ENCODE measurements at regions not wholly inside any gene's neighbourhood (a gene's known extent, or its start where the extent isn't known, plus 50 kb on each side); places are given as distances from the start of the nearest gene placed in this dataset.

- ChIA-PET CTCF (no interaction called here), POLR2A (no interaction called here)
- DNase-seq (ENCODE audit: extremely low spot score), result no peak
- no peak for TF ChIP-seq L3MBTL2 (conservative IDR thresholded peaks at IDR 0.05)
- TF ChIP-seq PKNOX1 (IDR thresholded peaks at IDR 0.05), result no peak
- no peak for TF ChIP-seq ARNT (IDR thresholded peaks at IDR 0.05)
- TF ChIP-seq ZNF384 (IDR thresholded peaks at IDR 0.05), result no peak
- TF ChIP-seq BHLHE40 (IDR thresholded peaks at IDR 0.05; ENCODE audit: borderline replicate concordance), result no peak
- TF ChIP-seq HDGF (IDR thresholded peaks at IDR 0.05; ENCODE audit: borderline replicate concordance), result no peak
- no peak for TF ChIP-seq FOXM1 (IDR thresholded peaks at IDR 0.05; ENCODE audit: borderline replicate concordance)
- TF ChIP-seq FOXK2 (IDR thresholded peaks at IDR 0.05), result no peak
- TF ChIP-seq ELF4 (IDR thresholded peaks at IDR 0.05), result no peak
- no peak for TF ChIP-seq NFRKB (IDR thresholded peaks at IDR 0.05)
- no peak for TF ChIP-seq TARDBP (IDR thresholded peaks at IDR 0.05)
- no peak for TF ChIP-seq LEF1 (IDR thresholded peaks at IDR 0.05; ENCODE audit: borderline replicate concordance)
- TF ChIP-seq SP1 (IDR thresholded peaks at IDR 0.05), result no peak
- no peak for TF ChIP-seq SUZ12 (IDR thresholded peaks at IDR 0.05)
- TF ChIP-seq CTBP1 (IDR thresholded peaks at IDR 0.05; ENCODE audit: borderline replicate concordance), result no peak
- TF ChIP-seq FOXA1 (IDR thresholded peaks at IDR 0.05), result no peak
Measured at GRCh38 chr2:19762959-19763605, 138.7 kb downstream of the TTC32 start.

- ChIA-PET CTCF (no interaction called here), POLR2A (no interaction called here)
- no peak for DNase-seq (ENCODE audit: extremely low spot score)
- TF ChIP-seq FOXM1 (IDR thresholded peaks at IDR 0.05; ENCODE audit: borderline replicate concordance), result no peak
- TF ChIP-seq L3MBTL2 (conservative IDR thresholded peaks at IDR 0.05), result no peak
- no peak for TF ChIP-seq BHLHE40 (IDR thresholded peaks at IDR 0.05; ENCODE audit: borderline replicate concordance)
- TF ChIP-seq LEF1 (IDR thresholded peaks at IDR 0.05; ENCODE audit: borderline replicate concordance), result no peak
- no peak for TF ChIP-seq NFRKB (IDR thresholded peaks at IDR 0.05)
Measured at GRCh38 chr2:19762142-19762541, 139.6 kb downstream of the TTC32 start.

GRCh38 chr2:19759880-19760279 lies 141.9 kb downstream of the TTC32 start:
- ChIA-PET CTCF (interaction anchor here (1.0 kb wide), 1 partner anchor 22 kb away, joined by 3 read pairs; no protein-coding TSS in a partner anchor), POLR2A (no interaction called here)
- TF ChIP-seq NFRKB (IDR thresholded peaks at IDR 0.05), result no peak
- TF ChIP-seq ARNT (IDR thresholded peaks at IDR 0.05), result no peak
- no peak for TF ChIP-seq HDGF (IDR thresholded peaks at IDR 0.05; ENCODE audit: borderline replicate concordance)
- no peak for TF ChIP-seq FOXA1 (IDR thresholded peaks at IDR 0.05)
- no peak for TF ChIP-seq LEF1 (IDR thresholded peaks at IDR 0.05; ENCODE audit: borderline replicate concordance)
- no peak for TF ChIP-seq SP1 (IDR thresholded peaks at IDR 0.05)
- no peak for TF ChIP-seq CTBP1 (IDR thresholded peaks at IDR 0.05; ENCODE audit: borderline replicate concordance)
- TF ChIP-seq ELF4 (IDR thresholded peaks at IDR 0.05), result no peak
- no peak for TF ChIP-seq FOXM1 (IDR thresholded peaks at IDR 0.05; ENCODE audit: borderline replicate concordance)
- DNase-seq (ENCODE audit: extremely low spot score), result no peak

GRCh38 chr2:19758658-19759057 lies 143.1 kb downstream of the TTC32 start:
- ChIA-PET CTCF (no interaction called here), POLR2A (no interaction called here)
- no peak for TF ChIP-seq SP1 (IDR thresholded peaks at IDR 0.05)
- no peak for TF ChIP-seq ZNF384 (IDR thresholded peaks at IDR 0.05)
- no peak for TF ChIP-seq LEF1 (IDR thresholded peaks at IDR 0.05; ENCODE audit: borderline replicate concordance)
- no peak for TF ChIP-seq FOXM1 (IDR thresholded peaks at IDR 0.05; ENCODE audit: borderline replicate concordance)
- TF ChIP-seq ELF4 (IDR thresholded peaks at IDR 0.05), result no peak
- no peak for TF ChIP-seq PKNOX1 (IDR thresholded peaks at IDR 0.05)
- TF ChIP-seq L3MBTL2 (conservative IDR thresholded peaks at IDR 0.05), result no peak
- no peak for TF ChIP-seq SUZ12 (IDR thresholded peaks at IDR 0.05)
- TF ChIP-seq BHLHE40 (IDR thresholded peaks at IDR 0.05; ENCODE audit: borderline replicate concordance), result no peak
- no peak for TF ChIP-seq FOXA1 (IDR thresholded peaks at IDR 0.05)
- no peak for TF ChIP-seq ARNT (IDR thresholded peaks at IDR 0.05)
- no peak for TF ChIP-seq TARDBP (IDR thresholded peaks at IDR 0.05)
- no peak for DNase-seq (ENCODE audit: extremely low spot score)

GRCh38 chr2:19757586-19757985 lies 144.2 kb downstream of the TTC32 start:
- TF ChIP-seq SP1 (IDR thresholded peaks at IDR 0.05) (no peak), ELF4 (IDR thresholded peaks at IDR 0.05) (no peak), FOXK2 (IDR thresholded peaks at IDR 0.05) (no peak), TARDBP (IDR thresholded peaks at IDR 0.05) (no peak), PKNOX1 (IDR thresholded peaks at IDR 0.05) (no peak), NFRKB (IDR thresholded peaks at IDR 0.05) (no peak), LEF1 (IDR thresholded peaks at IDR 0.05; ENCODE audit: borderline replicate concordance) (no peak), HDGF (IDR thresholded peaks at IDR 0.05; ENCODE audit: borderline replicate concordance) (no peak), FOXA1 (IDR thresholded peaks at IDR 0.05) (no peak), CTBP1 (IDR thresholded peaks at IDR 0.05; ENCODE audit: borderline replicate concordance) (no peak), SUZ12 (IDR thresholded peaks at IDR 0.05) (no peak)
- ChIA-PET POLR2A (no interaction called here), CTCF (interaction anchor here (1.5 kb wide), 1 partner anchor 11 kb away, joined by 4 read pairs; no protein-coding TSS in a partner anchor)
- DNase-seq (ENCODE audit: extremely low spot score), result no peak

- no peak for TF ChIP-seq PKNOX1 (IDR thresholded peaks at IDR 0.05)
- TF ChIP-seq L3MBTL2 (conservative IDR thresholded peaks at IDR 0.05), result no peak
- no peak for TF ChIP-seq SUZ12 (IDR thresholded peaks at IDR 0.05)
- no peak for TF ChIP-seq LEF1 (IDR thresholded peaks at IDR 0.05; ENCODE audit: borderline replicate concordance)
- TF ChIP-seq ELF4 (IDR thresholded peaks at IDR 0.05), result no peak
- TF ChIP-seq BHLHE40 (IDR thresholded peaks at IDR 0.05; ENCODE audit: borderline replicate concordance), result no peak
- TF ChIP-seq SP1 (IDR thresholded peaks at IDR 0.05), result no peak
- TF ChIP-seq CTBP1 (IDR thresholded peaks at IDR 0.05; ENCODE audit: borderline replicate concordance), result no peak
- TF ChIP-seq NFRKB (IDR thresholded peaks at IDR 0.05), result no peak
- TF ChIP-seq ARNT (IDR thresholded peaks at IDR 0.05), result no peak
- TF ChIP-seq FOXM1 (IDR thresholded peaks at IDR 0.05; ENCODE audit: borderline replicate concordance), result no peak
- no peak for TF ChIP-seq HDGF (IDR thresholded peaks at IDR 0.05; ENCODE audit: borderline replicate concordance)
- no peak for TF ChIP-seq FOXK2 (IDR thresholded peaks at IDR 0.05)
- no peak for DNase-seq (ENCODE audit: extremely low spot score)
- ChIA-PET POLR2A (no interaction called here), CTCF (no interaction called here)
Measured at GRCh38 chr2:19754907-19755306, 146.9 kb downstream of the TTC32 start.
